ENCODE measurements at regions not wholly inside any gene's neighbourhood (a gene's known extent, or its start where the extent isn't known, plus 50 kb on each side); places are given as distances from the start of the nearest gene placed in this dataset.

DNA sequence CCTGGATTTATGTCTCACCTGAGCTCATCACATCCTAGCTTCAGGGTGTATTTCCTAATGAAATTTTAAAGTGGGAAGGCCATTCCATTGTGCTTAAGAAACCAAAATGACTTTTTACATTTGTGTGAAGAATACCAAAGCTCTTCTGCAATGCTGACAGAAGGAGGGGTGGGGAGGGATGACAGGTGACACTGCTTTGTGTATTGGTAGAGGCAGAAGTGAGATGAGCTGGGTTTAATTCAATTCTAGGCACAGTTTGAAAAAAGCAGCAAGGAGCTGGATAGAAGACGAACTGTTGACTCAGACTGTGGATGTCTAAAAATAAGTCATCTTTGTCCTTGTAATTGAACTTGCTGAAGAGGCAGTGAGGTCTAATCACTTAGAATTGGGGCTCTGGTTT, 710.3 kb upstream of the KIRREL3 start:
- H3K4me1 ChIP-seq, result no peaks in the 10 kb centered on the region
- H3K36me3 ChIP-seq, result no peaks in the 10 kb centered on the region
- H3K27ac ChIP-seq (replicated peaks), result no peak overlapping the region
- TF ChIP-seq, protein P1, sequence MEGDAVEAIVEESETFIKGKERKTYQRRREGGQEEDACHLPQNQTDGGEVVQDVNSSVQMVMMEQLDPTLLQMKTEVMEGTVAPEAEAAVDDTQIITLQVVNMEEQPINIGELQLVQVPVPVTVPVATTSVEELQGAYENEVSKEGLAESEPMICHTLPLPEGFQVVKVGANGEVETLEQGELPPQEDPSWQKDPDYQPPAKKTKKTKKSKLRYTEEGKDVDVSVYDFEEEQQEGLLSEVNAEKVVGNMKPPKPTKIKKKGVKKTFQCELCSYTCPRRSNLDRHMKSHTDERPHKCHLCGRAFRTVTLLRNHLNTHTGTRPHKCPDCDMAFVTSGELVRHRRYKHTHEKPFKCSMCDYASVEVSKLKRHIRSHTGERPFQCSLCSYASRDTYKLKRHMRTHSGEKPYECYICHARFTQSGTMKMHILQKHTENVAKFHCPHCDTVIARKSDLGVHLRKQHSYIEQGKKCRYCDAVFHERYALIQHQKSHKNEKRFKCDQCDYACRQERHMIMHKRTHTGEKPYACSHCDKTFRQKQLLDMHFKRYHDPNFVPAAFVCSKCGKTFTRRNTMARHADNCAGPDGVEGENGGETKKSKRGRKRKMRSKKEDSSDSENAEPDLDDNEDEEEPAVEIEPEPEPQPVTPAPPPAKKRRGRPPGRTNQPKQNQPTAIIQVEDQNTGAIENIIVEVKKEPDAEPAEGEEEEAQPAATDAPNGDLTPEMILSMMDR (IDR thresholded peaks at IDR 0.05; ENCODE audit: borderline replicate concordance), result no peak
- intact Hi-C loops (cut with micrococcal nuclease), result no loop called here
- DNase-seq, result no peak
- H3K4me3 ChIP-seq, result no peak overlapping the region
- H3K27me3 ChIP-seq (ENCODE audit: low read depth), result no peaks in the 10 kb centered on the region
- no peaks in the 10 kb centered on the region for H3K9me3 ChIP-seq (replicated peaks)

- Histone ChIP-seq H3K4me1 (no peaks in the 10 kb centered on the region), H3K27ac (replicated peaks) (no peak overlapping the region), H3K4me3 (no peak overlapping the region), H3K27me3 (ENCODE audit: low read depth) (no peaks in the 10 kb centered on the region), H3K36me3 (no peaks in the 10 kb centered on the region), H3K9me3 (replicated peaks) (no peaks in the 10 kb centered on the region)
- intact Hi-C loops (cut with micrococcal nuclease), result no loop called here
- no peak for DNase-seq
- TF ChIP-seq, protein P1 (IDR thresholded peaks at IDR 0.05; ENCODE audit: borderline replicate concordance), result no peak
Observed at GRCh38 chr11:127709960-127710359, 709.4 kb upstream of the KIRREL3 start.

- peaks cover 14% of the 10 kb centered on the region for H3K9me3 ChIP-seq (replicated peaks)
- H3K4me1 ChIP-seq, result no peaks in the 10 kb centered on the region
- no peak overlapping the region for H3K27ac ChIP-seq (replicated peaks)
- DNase-seq, result no peak
- no peaks in the 10 kb centered on the region for H3K27me3 ChIP-seq (ENCODE audit: low read depth)
- TF ChIP-seq, protein P1 (IDR thresholded peaks at IDR 0.05; ENCODE audit: borderline replicate concordance), result no peak
- H3K36me3 ChIP-seq, result no peaks in the 10 kb centered on the region
- H3K4me3 ChIP-seq, result no peak overlapping the region
- intact Hi-C loops (cut with micrococcal nuclease), result no loop called here
Observed at GRCh38 chr11:127693686-127694085, 693.1 kb upstream of the KIRREL3 start.

- Histone ChIP-seq H3K4me3 (no peak overlapping the region), H3K36me3 (no peaks in the 10 kb centered on the region), H3K9me3 (replicated peaks) (no peaks in the 10 kb centered on the region), H3K27me3 (ENCODE audit: low read depth) (no peaks in the 10 kb centered on the region), H3K27ac (replicated peaks) (no peak overlapping the region), H3K4me1 (no peaks in the 10 kb centered on the region)
- intact Hi-C loops (cut with micrococcal nuclease), result no loop called here
- TF ChIP-seq, protein P1 (IDR thresholded peaks at IDR 0.05; ENCODE audit: borderline replicate concordance), result no peak
- DNase-seq, result no peak
Observed at GRCh38 chr11:127683321-127683720, 682.8 kb upstream of the KIRREL3 start.

DNA sequence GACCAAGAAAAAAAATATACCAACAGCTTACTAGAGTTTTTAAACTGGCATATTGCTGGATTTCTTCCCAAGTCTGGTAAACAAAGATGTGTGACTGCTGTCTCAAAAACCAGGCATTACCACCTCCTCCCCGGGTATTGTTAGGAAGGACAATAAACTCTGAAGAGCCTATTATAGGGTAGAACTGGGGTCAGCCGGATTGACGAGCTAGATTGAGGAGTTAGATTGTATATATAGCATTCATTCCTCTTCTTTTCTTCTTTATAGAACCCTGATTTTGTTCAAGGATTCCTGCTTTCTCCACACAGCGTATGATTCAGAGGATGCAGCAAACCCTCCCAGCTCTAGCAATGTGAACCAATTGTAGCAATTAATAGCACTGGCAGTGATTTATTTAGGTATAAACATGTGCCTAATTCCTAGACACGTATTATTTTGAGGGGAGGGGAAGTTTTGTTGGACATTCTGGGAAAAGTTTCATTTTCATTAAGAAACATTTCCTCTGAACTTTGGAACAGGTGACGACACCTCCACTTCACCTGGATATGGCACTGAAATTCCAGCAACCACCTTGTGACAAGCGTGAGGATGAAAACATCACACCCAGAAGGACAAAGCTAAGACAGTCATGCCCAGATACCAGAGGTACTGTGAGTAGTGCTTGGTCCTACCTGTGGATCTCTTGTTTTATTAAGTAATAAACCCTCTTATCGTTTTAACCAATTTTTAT, 679.4 kb upstream of the KIRREL3 start:
- Histone ChIP-seq H3K9me3 (replicated peaks) (no peaks in the 10 kb centered on the region), H3K4me1 (peaks cover 13% of the 10 kb centered on the region), H3K4me3 (no peak overlapping the region), H3K27ac (replicated peaks) (no peak overlapping the region), H3K36me3 (no peaks in the 10 kb centered on the region), H3K27me3 (ENCODE audit: low read depth) (no peaks in the 10 kb centered on the region)
- TF ChIP-seq, protein P1 (IDR thresholded peaks at IDR 0.05; ENCODE audit: borderline replicate concordance), result no peak
- intact Hi-C loops (cut with micrococcal nuclease), result no loop called here
- no peak for DNase-seq

All from left ventricle myocardium inferior (tissue), 1 donor.